IMR-90 (cell line): ENCODE measurements at regions not wholly inside any gene's neighbourhood (a gene's known extent, or its start where the extent isn't known, plus 50 kb on each side); places are given as distances from the start of the nearest gene placed in this dataset.

Experiments
- BHLHE40 ChIP-seq: fragments of 150-350 bp; IDR thresholded peaks from 2 replicates; pipeline ENCODE4 v1.6.1; 2016; ENCODE audit warnings: mild to moderate bottlenecking, low read depth, low read length
- MAZ ChIP-seq: IDR thresholded peaks from 2 replicates; pipeline ENCODE4 v1.6.1; 2012; ENCODE audit warnings: low read depth, mild to moderate bottlenecking, low read length, improper control_type of control experiment, moderate library complexity, borderline replicate concordance
- POLR2A ChIP-seq: IDR thresholded peaks from 2 replicates; pipeline ENCODE4 v1.6.1; 2012; ENCODE audit warnings: mild to moderate bottlenecking, low read depth, low read length
- RAD21 ChIP-seq: IDR thresholded peaks from 2 replicates; pipeline ENCODE4 v1.6.1; 2012; ENCODE audit warnings: low read length, improper control_type of control experiment
- RFX5 ChIP-seq: IDR thresholded peaks from 2 replicates; pipeline ENCODE4 v1.8.0; 2012; ENCODE audit warnings: low read depth, mild to moderate bottlenecking, low read length, moderate library complexity
- TF ChIP-seq, protein P1 (sequence below): conservative IDR thresholded peaks from 2 replicates; pipeline ENCODE4 v1.5.1; 2012; ENCODE audit warnings: mild to moderate bottlenecking, low read depth, low read length, improper control_type of control experiment
- TF ChIP-seq, protein P2 (sequence below): fragments of 150-350 bp; IDR thresholded peaks from 2 replicates; pipeline ENCODE4 v1.6.1; 2017; ENCODE audit warnings: mild to moderate bottlenecking, antibody characterized with exemption, low read length, low read depth

DNA sequence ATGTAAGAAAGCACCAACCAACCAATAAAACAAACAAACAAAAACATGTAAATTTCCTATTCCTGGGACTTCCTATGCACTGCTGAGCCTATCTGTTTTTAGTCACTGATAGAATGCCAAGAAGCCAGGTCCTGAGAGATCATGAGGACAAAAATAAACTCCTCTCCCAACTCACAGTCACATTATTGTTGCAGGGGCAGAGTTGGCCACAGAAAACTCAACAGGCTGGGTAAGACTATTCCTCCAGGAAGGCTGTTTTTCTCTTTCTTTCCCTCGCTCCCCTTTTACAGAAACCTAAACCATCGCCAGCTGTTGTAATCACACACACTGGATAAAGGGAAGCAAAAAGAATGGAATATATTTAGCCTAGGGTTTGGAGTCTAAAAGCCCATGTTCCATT, 55.8 kb upstream of the METAP2 start:
- TF ChIP-seq POLR2A, result no peak
- TF ChIP-seq, protein P1, sequence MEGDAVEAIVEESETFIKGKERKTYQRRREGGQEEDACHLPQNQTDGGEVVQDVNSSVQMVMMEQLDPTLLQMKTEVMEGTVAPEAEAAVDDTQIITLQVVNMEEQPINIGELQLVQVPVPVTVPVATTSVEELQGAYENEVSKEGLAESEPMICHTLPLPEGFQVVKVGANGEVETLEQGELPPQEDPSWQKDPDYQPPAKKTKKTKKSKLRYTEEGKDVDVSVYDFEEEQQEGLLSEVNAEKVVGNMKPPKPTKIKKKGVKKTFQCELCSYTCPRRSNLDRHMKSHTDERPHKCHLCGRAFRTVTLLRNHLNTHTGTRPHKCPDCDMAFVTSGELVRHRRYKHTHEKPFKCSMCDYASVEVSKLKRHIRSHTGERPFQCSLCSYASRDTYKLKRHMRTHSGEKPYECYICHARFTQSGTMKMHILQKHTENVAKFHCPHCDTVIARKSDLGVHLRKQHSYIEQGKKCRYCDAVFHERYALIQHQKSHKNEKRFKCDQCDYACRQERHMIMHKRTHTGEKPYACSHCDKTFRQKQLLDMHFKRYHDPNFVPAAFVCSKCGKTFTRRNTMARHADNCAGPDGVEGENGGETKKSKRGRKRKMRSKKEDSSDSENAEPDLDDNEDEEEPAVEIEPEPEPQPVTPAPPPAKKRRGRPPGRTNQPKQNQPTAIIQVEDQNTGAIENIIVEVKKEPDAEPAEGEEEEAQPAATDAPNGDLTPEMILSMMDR, result no peak
- no peak for TF ChIP-seq RAD21
- TF ChIP-seq, protein P2, sequence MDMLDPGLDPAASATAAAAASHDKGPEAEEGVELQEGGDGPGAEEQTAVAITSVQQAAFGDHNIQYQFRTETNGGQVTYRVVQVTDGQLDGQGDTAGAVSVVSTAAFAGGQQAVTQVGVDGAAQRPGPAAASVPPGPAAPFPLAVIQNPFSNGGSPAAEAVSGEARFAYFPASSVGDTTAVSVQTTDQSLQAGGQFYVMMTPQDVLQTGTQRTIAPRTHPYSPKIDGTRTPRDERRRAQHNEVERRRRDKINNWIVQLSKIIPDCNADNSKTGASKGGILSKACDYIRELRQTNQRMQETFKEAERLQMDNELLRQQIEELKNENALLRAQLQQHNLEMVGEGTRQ, result no peak
- TF ChIP-seq BHLHE40, result no peak
- TF ChIP-seq MAZ, result no peak
- TF ChIP-seq RFX5, result no peak
